WTC11 (cell line): ENCODE measurements at regions not wholly inside any gene's neighbourhood (a gene's known extent, or its start where the extent isn't known, plus 50 kb on each side); places are given as distances from the start of the nearest gene placed in this dataset.

ENCODE experiments used
- ATAC-seq: fragments of 200-7000 bp; cut with Tn5 transposase; 2 replicates; pipeline ENCODE4 v1.10.0; 2021; ENCODE audit warnings: mild to moderate bottlenecking, moderate library complexity
- CTCF ChIA-PET: fragments of 300-600 bp; sonication (Branson Sonifier 250); formaldehyde crosslinking; loops from one replicate; lab custom pipeline; 2021; ENCODE audit warnings: antibody characterized with exemption; lab: Charles Lee
- POLR2A ChIA-PET: fragments of 350-600 bp; sonication (Branson Sonifier 250); formaldehyde crosslinking; loops from one replicate; lab custom pipeline; 2021; ENCODE audit warnings: antibody characterized with exemption; lab: Charles Lee
- DNase-seq: peaks from one replicate; pipeline ENCODE4 v3.0.0; 2021; ENCODE audit warnings: low spot score
- H3K27ac Mint-ChIP-seq: 2 replicates; pipeline ENCODE4 v1.8.0; 2021; ENCODE audit warnings: mixed read lengths
- H3K27me3 Mint-ChIP-seq: 2 replicates; pipeline ENCODE4 v1.8.0; 2021; ENCODE audit warnings: low read depth, mild to moderate bottlenecking, moderate library complexity, mixed read lengths
- H3K36me3 Mint-ChIP-seq: 2 replicates; pipeline ENCODE4 v1.8.0; 2021; ENCODE audit warnings: mixed read lengths
- H3K4me1 Mint-ChIP-seq: 2 replicates; pipeline ENCODE4 v1.8.0; 2022; ENCODE audit warnings: mixed read lengths
- H3K4me3 Mint-ChIP-seq: 2 replicates; pipeline ENCODE4 v1.8.0; 2021; ENCODE audit warnings: mild to moderate bottlenecking, moderate library complexity, mixed read lengths
- H3K9me3 Mint-ChIP-seq: 2 replicates; pipeline ENCODE4 v1.8.0; 2021; ENCODE audit warnings: mixed read lengths
- AFF4 ChIP-seq: sonication (generic); formaldehyde crosslinking; IDR thresholded peaks from 2 replicates; pipeline ENCODE4 v1.8.1; 2023; ENCODE audit warnings: mild to moderate bottlenecking, missing genetic modification reagents, borderline replicate concordance
- ATF1 ChIP-seq: sonication (generic); formaldehyde crosslinking; IDR thresholded peaks from 2 replicates; pipeline ENCODE4 v1.8.1; 2023; ENCODE audit warnings: mild to moderate bottlenecking, moderate library complexity, missing genetic modification reagents
- ELF4 ChIP-seq: sonication (generic); formaldehyde crosslinking; IDR thresholded peaks from 2 replicates; pipeline ENCODE4 v1.8.1; 2022; ENCODE audit warnings: low read depth, mild to moderate bottlenecking, moderate library complexity, missing genetic modification reagents
- FOXJ3 ChIP-seq: sonication (generic); formaldehyde crosslinking; IDR thresholded peaks from 2 replicates; pipeline ENCODE4 v1.9.0; 2021; ENCODE audit warnings: missing genetic modification reagents, mild to moderate bottlenecking, borderline replicate concordance
- NR3C1 ChIP-seq: sonication (generic); formaldehyde crosslinking; conservative IDR thresholded peaks from 2 replicates; pipeline ENCODE4 v1.8.1; 2023; ENCODE audit warnings: low read depth, mild to moderate bottlenecking, missing genetic modification reagents
- OVOL2 ChIP-seq: fragments of 250-450 bp; sonication (Bioruptor Pico); IDR thresholded peaks from 2 replicates; pipeline ENCODE4 v1.9.0; 2021; ENCODE audit warnings: mild to moderate bottlenecking, borderline replicate concordance
- SMAD3 ChIP-seq: sonication (generic); formaldehyde crosslinking; IDR thresholded peaks from 2 replicates; pipeline ENCODE4 v1.8.0; 2022; ENCODE audit warnings: missing genetic modification reagents, mild to moderate bottlenecking, borderline replicate concordance
- SP1 ChIP-seq: sonication (generic); formaldehyde crosslinking; conservative IDR thresholded peaks from 2 replicates; pipeline ENCODE4 v1.8.1; 2022; ENCODE audit warnings: missing genetic modification reagents
- ZBTB21 ChIP-seq: sonication (generic); formaldehyde crosslinking; IDR thresholded peaks from 2 replicates; pipeline ENCODE4 v1.8.1; 2023; ENCODE audit warnings: mild to moderate bottlenecking, missing genetic modification reagents, borderline replicate concordance
- ZNF121 ChIP-seq: sonication (generic); formaldehyde crosslinking; IDR thresholded peaks from 2 replicates; pipeline ENCODE4 v1.8.0; 2023; ENCODE audit warnings: missing genetic modification reagents
- ZNF423 ChIP-seq: fragments of 250-450 bp; sonication (Bioruptor Pico); IDR thresholded peaks from 2 replicates; pipeline ENCODE4 v2.1.2; 2022; ENCODE audit warnings: mild to moderate bottlenecking, moderate library complexity
- ZNF512 ChIP-seq: sonication (generic); formaldehyde crosslinking; IDR thresholded peaks from 2 replicates; pipeline ENCODE4 v1.8.1; 2022; ENCODE audit warnings: missing genetic modification reagents, borderline replicate concordance
- TF ChIP-seq, protein P1 (sequence below): sonication (generic); formaldehyde crosslinking; IDR thresholded peaks from 2 replicates; pipeline ENCODE4 v1.8.1; 2023; ENCODE audit warnings: mild to moderate bottlenecking, missing genetic modification reagents, moderate library complexity
- TF ChIP-seq, protein P2 (sequence below): sonication (generic); formaldehyde crosslinking; conservative IDR thresholded peaks from 2 replicates; pipeline ENCODE4 v1.8.1; 2023; ENCODE audit warnings: mild to moderate bottlenecking, low read depth, missing genetic modification reagents, moderate library complexity
- TF ChIP-seq, protein P3 (sequence below): sonication (generic); formaldehyde crosslinking; IDR thresholded peaks from 2 replicates; pipeline ENCODE4 v1.8.1; 2022; ENCODE audit warnings: mild to moderate bottlenecking, moderate library complexity, missing genetic modification reagents
- TF ChIP-seq, protein P4 (sequence below): sonication (generic); formaldehyde crosslinking; IDR thresholded peaks from 2 replicates; pipeline ENCODE4 v1.8.1; 2022; ENCODE audit warnings: mild to moderate bottlenecking, missing genetic modification reagents, moderate library complexity, borderline replicate concordance

GRCh38 chr10:10456856-10457255, 560.8 kb upstream of the CELF2 start:
- Mint-ChIP-seq H3K36me3 (peaks cover 3% of the 10 kb centered on the region; the same call in 1 of the 2 replicates), H3K4me1 (peaks cover 4% of the 10 kb centered on the region), H3K27ac (no peak overlapping the region), H3K9me3 (peaks cover 11% of the 10 kb centered on the region), H3K27me3 (no peaks in the 10 kb centered on the region), H3K4me3 (no peak overlapping the region)
- ATAC-seq = no peak
- ChIA-PET POLR2A (interaction anchor here (0.5 kb wide), 1 partner anchor 91 kb away, joined by 4 read pairs; no protein-coding TSS in a partner anchor), CTCF (no interaction called here)
- no peak for DNase-seq
- no peak for TF ChIP-seq ATF1 (CRISPR knock-in tag)
- TF ChIP-seq, protein P1, sequence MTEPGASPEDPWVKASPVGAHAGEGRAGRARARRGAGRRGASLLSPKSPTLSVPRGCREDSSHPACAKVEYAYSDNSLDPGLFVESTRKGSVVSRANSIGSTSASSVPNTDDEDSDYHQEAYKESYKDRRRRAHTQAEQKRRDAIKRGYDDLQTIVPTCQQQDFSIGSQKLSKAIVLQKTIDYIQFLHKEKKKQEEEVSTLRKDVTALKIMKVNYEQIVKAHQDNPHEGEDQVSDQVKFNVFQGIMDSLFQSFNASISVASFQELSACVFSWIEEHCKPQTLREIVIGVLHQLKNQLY = no peak
- TF ChIP-seq, protein P2, sequence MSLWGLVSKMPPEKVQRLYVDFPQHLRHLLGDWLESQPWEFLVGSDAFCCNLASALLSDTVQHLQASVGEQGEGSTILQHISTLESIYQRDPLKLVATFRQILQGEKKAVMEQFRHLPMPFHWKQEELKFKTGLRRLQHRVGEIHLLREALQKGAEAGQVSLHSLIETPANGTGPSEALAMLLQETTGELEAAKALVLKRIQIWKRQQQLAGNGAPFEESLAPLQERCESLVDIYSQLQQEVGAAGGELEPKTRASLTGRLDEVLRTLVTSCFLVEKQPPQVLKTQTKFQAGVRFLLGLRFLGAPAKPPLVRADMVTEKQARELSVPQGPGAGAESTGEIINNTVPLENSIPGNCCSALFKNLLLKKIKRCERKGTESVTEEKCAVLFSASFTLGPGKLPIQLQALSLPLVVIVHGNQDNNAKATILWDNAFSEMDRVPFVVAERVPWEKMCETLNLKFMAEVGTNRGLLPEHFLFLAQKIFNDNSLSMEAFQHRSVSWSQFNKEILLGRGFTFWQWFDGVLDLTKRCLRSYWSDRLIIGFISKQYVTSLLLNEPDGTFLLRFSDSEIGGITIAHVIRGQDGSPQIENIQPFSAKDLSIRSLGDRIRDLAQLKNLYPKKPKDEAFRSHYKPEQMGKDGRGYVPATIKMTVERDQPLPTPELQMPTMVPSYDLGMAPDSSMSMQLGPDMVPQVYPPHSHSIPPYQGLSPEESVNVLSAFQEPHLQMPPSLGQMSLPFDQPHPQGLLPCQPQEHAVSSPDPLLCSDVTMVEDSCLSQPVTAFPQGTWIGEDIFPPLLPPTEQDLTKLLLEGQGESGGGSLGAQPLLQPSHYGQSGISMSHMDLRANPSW (CRISPR knock-in tag) = no peak
- TF ChIP-seq SP1 (CRISPR knock-in tag) = no peak
- TF ChIP-seq ZBTB21 (CRISPR knock-in tag) = no peak
- TF ChIP-seq NR3C1 = no peak
- TF ChIP-seq, protein P3, sequence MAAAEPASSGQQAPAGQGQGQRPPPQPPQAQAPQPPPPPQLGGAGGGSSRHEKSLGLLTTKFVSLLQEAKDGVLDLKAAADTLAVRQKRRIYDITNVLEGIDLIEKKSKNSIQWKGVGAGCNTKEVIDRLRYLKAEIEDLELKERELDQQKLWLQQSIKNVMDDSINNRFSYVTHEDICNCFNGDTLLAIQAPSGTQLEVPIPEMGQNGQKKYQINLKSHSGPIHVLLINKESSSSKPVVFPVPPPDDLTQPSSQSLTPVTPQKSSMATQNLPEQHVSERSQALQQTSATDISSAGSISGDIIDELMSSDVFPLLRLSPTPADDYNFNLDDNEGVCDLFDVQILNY (CRISPR knock-in tag) = no peak
- no peak for TF ChIP-seq ZNF121
- no peak for TF ChIP-seq SMAD3 (CRISPR knock-in tag)

DNA sequence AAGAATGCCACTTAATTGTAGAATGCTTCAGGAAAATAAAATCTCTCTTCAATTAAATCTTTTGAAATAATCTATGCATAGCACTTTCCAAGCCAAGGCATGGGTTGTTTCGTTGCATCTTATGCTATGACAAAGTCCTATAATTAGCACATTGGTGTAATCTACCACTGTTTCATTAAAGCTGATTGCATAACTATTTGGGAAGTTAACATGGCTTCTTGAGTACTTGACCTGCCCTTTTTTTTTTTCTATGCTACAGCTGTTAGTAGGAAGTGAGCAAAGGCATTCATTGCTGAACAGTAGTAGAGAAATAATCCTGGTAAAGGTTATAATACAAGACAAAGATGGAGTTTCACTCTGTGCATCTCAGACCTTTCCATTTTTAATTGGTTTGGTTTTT, 557.2 kb upstream of the CELF2 start:
- no peak overlapping the region for H3K4me3 Mint-ChIP-seq

GRCh38 chr10:10462151-10462941, 555.3 kb upstream of the CELF2 start:
- Mint-ChIP-seq H3K9me3 (no peaks in the 10 kb centered on the region), H3K27me3 (no peaks in the 10 kb centered on the region), H3K4me1 (peaks cover 27% of the 10 kb centered on the region), H3K36me3 (no peaks in the 10 kb centered on the region), H3K4me3 (no peak overlapping the region), H3K27ac (no peak overlapping the region; the same call in 1 of the 2 replicates)
- DNase-seq (no peak), ATAC-seq (peak; percentile 71)
- TF ChIP-seq AFF4 (CRISPR knock-in tag) = no peak
- TF ChIP-seq ELF4 (CRISPR knock-in tag) = no peak
- TF ChIP-seq, protein P4, sequence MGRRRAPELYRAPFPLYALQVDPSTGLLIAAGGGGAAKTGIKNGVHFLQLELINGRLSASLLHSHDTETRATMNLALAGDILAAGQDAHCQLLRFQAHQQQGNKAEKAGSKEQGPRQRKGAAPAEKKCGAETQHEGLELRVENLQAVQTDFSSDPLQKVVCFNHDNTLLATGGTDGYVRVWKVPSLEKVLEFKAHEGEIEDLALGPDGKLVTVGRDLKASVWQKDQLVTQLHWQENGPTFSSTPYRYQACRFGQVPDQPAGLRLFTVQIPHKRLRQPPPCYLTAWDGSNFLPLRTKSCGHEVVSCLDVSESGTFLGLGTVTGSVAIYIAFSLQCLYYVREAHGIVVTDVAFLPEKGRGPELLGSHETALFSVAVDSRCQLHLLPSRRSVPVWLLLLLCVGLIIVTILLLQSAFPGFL (CRISPR knock-in tag) = no peak
- no peak for TF ChIP-seq NR3C1
- TF ChIP-seq ZNF423 (CRISPR knock-in tag) = no peak
- TF ChIP-seq OVOL2 (CRISPR knock-in tag) = no peak
- no peak for TF ChIP-seq ZNF512 (CRISPR knock-in tag)
- ChIA-PET POLR2A (interaction anchor here (0.7 kb wide), 1 partner anchor 279 kb away, joined by 7 read pairs; no protein-coding TSS in a partner anchor), CTCF (no interaction called here)

More for the DNA sequence above, 557.2 kb upstream of the CELF2 start:
- ChIA-PET CTCF (interaction anchor here (0.7 kb wide), 1 partner anchor 963 kb away, joined by 3 read pairs; no protein-coding TSS in a partner anchor), POLR2A (no interaction called here)
- Mint-ChIP-seq H3K36me3 (no peaks in the 10 kb centered on the region), H3K4me1 (peaks cover 21% of the 10 kb centered on the region), H3K27me3 (no peaks in the 10 kb centered on the region), H3K9me3 (no peaks in the 10 kb centered on the region), H3K27ac (no peak overlapping the region)
- ATAC-seq (no peak), DNase-seq (no peak)
- no peak for TF ChIP-seq FOXJ3
